Mesenchymal stem cell (in vitro differentiated cells and primary cell): ENCODE measurements at regions not wholly inside any gene's neighbourhood (a gene's known extent, or its start where the extent isn't known, plus 50 kb on each side); places are given as distances from the start of the nearest gene placed in this dataset.

ENCODE experiments used
- DNase-seq: peaks from one replicate; pipeline ENCODE4 v3.0.0-alpha.2; 2013
- H2AFZ ChIP-seq: one replicate; pipeline ENCODE4 v1.6.1; 2013; ENCODE audit warnings: low read depth, mild to moderate bottlenecking, control low read depth, inconsistent platforms, low read length, moderate library complexity
- H2AK5ac ChIP-seq: 2 replicates; pipeline ENCODE4 v1.6.1; 2013; ENCODE audit warnings: low read length, moderate library complexity, mild to moderate bottlenecking, inconsistent platforms; ENCODE audit not compliant: severe bottlenecking
- H2BK120ac ChIP-seq: one replicate; pipeline ENCODE4 v1.6.1; 2013; ENCODE audit warnings: low read depth, mild to moderate bottlenecking, inconsistent platforms, low read length, moderate library complexity
- H2BK12ac ChIP-seq, 2 experiments: one replicate each; pipeline ENCODE4 v1.6.1; 2013; ENCODE audit warnings: inconsistent platforms in 2 of 2, low read length in 2 of 2, mild to moderate bottlenecking in 2 of 2, moderate library complexity in 2 of 2, control low read depth in 1 of 2
- H2BK15ac ChIP-seq: one replicate; pipeline ENCODE4 v1.6.1; 2013; ENCODE audit warnings: mild to moderate bottlenecking, low read depth, inconsistent platforms; ENCODE audit not compliant: poor library complexity, severe bottlenecking
- H2BK5ac ChIP-seq: 2 replicates; pipeline ENCODE4 v1.6.1; 2013; ENCODE audit warnings: low read depth, mild to moderate bottlenecking, low read length, control low read depth, inconsistent platforms; ENCODE audit not compliant: poor library complexity, severe bottlenecking
- H3K14ac ChIP-seq, 2 experiments: one replicate each; pipeline ENCODE4 v1.6.1; 2013; ENCODE audit warnings: inconsistent platforms in 2 of 2, low read length in 2 of 2, control low read depth in 1 of 2, mild to moderate bottlenecking in 1 of 2, moderate library complexity in 1 of 2
- H3K18ac ChIP-seq, 2 experiments: one replicate each; pipeline ENCODE4 v1.6.1; 2013; ENCODE audit warnings: inconsistent platforms in 2 of 2, low read length in 2 of 2, control low read depth in 1 of 2, low read depth in 1 of 2, mild to moderate bottlenecking in 1 of 2
- H3K23ac ChIP-seq, 2 experiments: one replicate each; pipeline ENCODE4 v1.6.1; 2013; ENCODE audit warnings: inconsistent platforms in 2 of 2, low read length in 2 of 2, mild to moderate bottlenecking in 2 of 2, moderate library complexity in 2 of 2, control low read depth in 1 of 2
- H3K27ac ChIP-seq: 2 replicates; pipeline ENCODE4 v1.5.1; 2013; ENCODE audit warnings: mild to moderate bottlenecking, moderate library complexity, low read length, control low read depth, inconsistent platforms; ENCODE audit not compliant: poor library complexity, severe bottlenecking
- H3K27me3 ChIP-seq, 2 experiments: 2 replicates each; pipeline versions ENCODE4 v1.6.1 to v1.7.0; 2013; ENCODE audit warnings: low read length in 2 of 2, mild to moderate bottlenecking in 2 of 2, moderate library complexity in 2 of 2, control low read depth in 1 of 2, inconsistent platforms in 1 of 2; ENCODE audit not compliant: control insufficient read depth in 1 of 2, insufficient read depth in 1 of 2
- H3K36me3 ChIP-seq, 2 experiments: 2 replicates each; pipeline versions ENCODE4 v1.6.1 to v1.7.0; 2013; ENCODE audit warnings: low read length in 2 of 2, control low read depth in 1 of 2, inconsistent platforms in 1 of 2, low read depth in 1 of 2, mild to moderate bottlenecking in 1 of 2; ENCODE audit not compliant: insufficient read depth in 2 of 2, control insufficient read depth in 1 of 2
- H3K4ac ChIP-seq, 2 experiments: one replicate each; pipeline ENCODE4 v1.6.1; 2013; ENCODE audit warnings: inconsistent platforms in 2 of 2, low read length in 2 of 2, mild to moderate bottlenecking in 2 of 2, moderate library complexity in 2 of 2, control low read depth in 1 of 2, low read depth in 1 of 2
- H3K4me1 ChIP-seq: 2 replicates; pipeline ENCODE4 v1.6.1; 2013; ENCODE audit warnings: low read depth, low read length, control low read depth; ENCODE audit not compliant: control insufficient read depth, insufficient read depth
- H3K4me2 ChIP-seq: 2 replicates; pipeline ENCODE4 v1.6.1; 2013; ENCODE audit warnings: low read length, mild to moderate bottlenecking, inconsistent platforms; ENCODE audit not compliant: poor library complexity, severe bottlenecking
- H3K4me3 ChIP-seq, 2 experiments: 2 replicates each; pipeline versions ENCODE4 v1.5.1 to v1.7.0; 2013; ENCODE audit warnings: low read length in 2 of 2, mild to moderate bottlenecking in 2 of 2, control low read depth in 1 of 2, low read depth in 1 of 2; ENCODE audit not compliant: insufficient read depth in 1 of 2
- H3K79me1 ChIP-seq: replicated peaks from 2 replicates; pipeline ENCODE4 v1.6.1; 2013; ENCODE audit warnings: mild to moderate bottlenecking, control low read depth, low read length, inconsistent platforms; ENCODE audit not compliant: poor library complexity, severe bottlenecking
- H3K9ac ChIP-seq: 2 replicates; pipeline ENCODE4 v1.7.0; 2013; ENCODE audit warnings: mild to moderate bottlenecking, low read length, moderate library complexity
- H3K9me3 ChIP-seq: 2 replicates; pipeline ENCODE4 v1.7.0; 2013; ENCODE audit warnings: mild to moderate bottlenecking, low read length; ENCODE audit not compliant: control insufficient read depth
- H4K8ac ChIP-seq: one replicate; pipeline ENCODE4 v1.6.1; 2013; ENCODE audit warnings: inconsistent platforms, mild to moderate bottlenecking, low read length, moderate library complexity
- H4K91ac ChIP-seq: one replicate; pipeline ENCODE4 v1.6.1; 2013; ENCODE audit warnings: mild to moderate bottlenecking, low read length, inconsistent platforms
- WGBS: methylation state at CpG from one replicate; pipeline ENCODE4 v1.1.7; 2013; ENCODE audit warnings: mixed read lengths; 5-methylcytosine and 5-hydroxymethylcytosine counted together

- Histone ChIP-seq H3K27me3 (peaks cover 29 to 58% of the 10 kb centered on the region in 2 experiments), H3K4me3 (no peak overlapping the region), H3K9ac (no peak overlapping the region), H3K36me3 (no peaks in the 10 kb centered on the region), H2BK5ac (no peak overlapping the region), H3K23ac (no peak overlapping the region), H4K8ac (no peak overlapping the region), H2BK12ac (no peak overlapping the region), H3K14ac (no peak overlapping the region), H3K4me2 (no peak overlapping the region), H3K9me3 (no peaks in the 10 kb centered on the region), H3K4ac (no peak overlapping the region), H4K91ac (no peak overlapping the region), H3K4me1 (peaks cover 18% of the 10 kb centered on the region), H3K79me1 (no peaks in the 10 kb centered on the region), H2BK120ac (no peak overlapping the region), H3K18ac (no peak overlapping the region), H2BK15ac (no peak overlapping the region), H2AFZ (no peak overlapping the region), H2AK5ac (no peak overlapping the region), H3K27ac (no peak overlapping the region)
- no peak for DNase-seq
- 68% methylated on average over 11 of the region's 11 CpGs for WGBS
These were observed 1341.5 kb downstream of the BRD1 start for GRCh38 chr22:48486134-48486532.

- Histone ChIP-seq H2BK12ac (no peak overlapping the region), H3K27ac (no peak overlapping the region), H3K36me3 (no peaks in the 10 kb centered on the region), H4K91ac (no peak overlapping the region), H3K79me1 (no peaks in the 10 kb centered on the region), H2BK15ac (no peak overlapping the region), H3K18ac (no peak overlapping the region), H2BK120ac (no peak overlapping the region), H3K9ac (no peak overlapping the region), H3K4me1 (peaks cover 14% of the 10 kb centered on the region), H3K23ac (no peak overlapping the region), H3K14ac (no peak overlapping the region), H3K4me2 (no peak overlapping the region), H3K4me3 (no peak overlapping the region), H3K27me3 (peaks cover 22 to 51% of the 10 kb centered on the region in 2 experiments), H3K9me3 (no peaks in the 10 kb centered on the region), H3K4ac (no peak overlapping the region), H2AK5ac (no peak overlapping the region), H2BK5ac (no peak overlapping the region), H4K8ac (no peak overlapping the region), H2AFZ (no peak overlapping the region)
- WGBS: 73% methylated on average over 20 of the region's 22 CpGs
- DNase-seq: no peak
These were observed 1342.2 kb downstream of the BRD1 start for GRCh38 chr22:48485149-48486133.

- no peak for DNase-seq
- Histone ChIP-seq H2BK5ac (no peak overlapping the region), H2BK12ac (no peak overlapping the region), H2BK15ac (no peak overlapping the region), H3K9me3 (no peaks in the 10 kb centered on the region), H3K27me3 (peaks cover 18 to 44% of the 10 kb centered on the region in 2 experiments), H3K9ac (no peak overlapping the region), H4K91ac (no peak overlapping the region), H3K18ac (no peak overlapping the region), H3K4me2 (no peak overlapping the region), H3K4ac (no peak overlapping the region), H3K79me1 (no peaks in the 10 kb centered on the region), H2BK120ac (no peak overlapping the region), H3K4me3 (no peak overlapping the region), H2AFZ (no peak overlapping the region), H3K27ac (no peak overlapping the region), H4K8ac (no peak overlapping the region), H3K14ac (no peak overlapping the region), H3K4me1 (peaks cover 3% of the 10 kb centered on the region), H2AK5ac (no peak overlapping the region), H3K23ac (no peak overlapping the region), H3K36me3 (no peaks in the 10 kb centered on the region)
- WGBS: 41% methylated on average over 9 of the region's 12 CpGs
These were observed 1343.7 kb downstream of the BRD1 start for GRCh38 chr22:48483764-48484528.

- H3K4me1 ChIP-seq: no peaks in the 10 kb centered on the region
- H2AK5ac ChIP-seq: no peak overlapping the region
- no peak overlapping the region for H3K4ac ChIP-seq
- no peak overlapping the region for H3K4me3 ChIP-seq
- 33% methylated on average over 1 of the region's 2 CpGs for WGBS
- H3K23ac ChIP-seq: no peak overlapping the region
- H4K91ac ChIP-seq: no peak overlapping the region
- no peak overlapping the region for H3K27ac ChIP-seq
- H3K36me3 ChIP-seq: no peaks in the 10 kb centered on the region
- H2AFZ ChIP-seq: no peak overlapping the region
- H3K14ac ChIP-seq: no peak overlapping the region
- no peak for DNase-seq
- H4K8ac ChIP-seq: no peak overlapping the region
- H3K27me3 ChIP-seq: peaks cover 7 to 32% of the 10 kb centered on the region in 2 experiments
- H2BK120ac ChIP-seq: no peak overlapping the region
- H3K79me1 ChIP-seq: no peaks in the 10 kb centered on the region
- no peak overlapping the region for H3K4me2 ChIP-seq
- H2BK5ac ChIP-seq: no peak overlapping the region
- H2BK12ac ChIP-seq: no peak overlapping the region
- H2BK15ac ChIP-seq: no peak overlapping the region
- H3K9ac ChIP-seq: no peak overlapping the region
- H3K9me3 ChIP-seq: no peaks in the 10 kb centered on the region
- H3K18ac ChIP-seq: no peak overlapping the region
These were observed 1344.9 kb downstream of the BRD1 start for GRCh38 chr22:48482771-48483170.
